ENCODE measurements at regions not wholly inside any gene's neighbourhood (a gene's known extent, or its start where the extent isn't known, plus 50 kb on each side); places are given as distances from the start of the nearest gene placed in this dataset.

GRCh38 chr21:22125581-22125980, 1127.4 kb downstream of the NCAM2 start:
- TF ChIP-seq CTCF (IDR thresholded peaks at IDR 0.05) (no peak), POLR2A (IDR thresholded peaks at IDR 0.05) (no peak)

Data from right lobe of liver (tissue), 4 donors.